ENCODE measurements at regions not wholly inside any gene's neighbourhood (a gene's known extent, or its start where the extent isn't known, plus 50 kb on each side); places are given as distances from the start of the nearest gene placed in this dataset.

GRCh38 chr12:126663304-126664094 is 1598.3 kb downstream of the AACS start:
- peak; percentile 53 for TF ChIP-seq CTCF (IDR thresholded peaks at IDR 0.05; ENCODE audit: low read depth, low read length)
- no peak for TF ChIP-seq POLR2A (IDR thresholded peaks at IDR 0.05; ENCODE audit: extremely low read depth, insufficient read length)
- TF ChIP-seq MYC (IDR thresholded peaks at IDR 0.05; ENCODE audit: low read depth, low read length): no peak
- TF ChIP-seq, protein P1, sequence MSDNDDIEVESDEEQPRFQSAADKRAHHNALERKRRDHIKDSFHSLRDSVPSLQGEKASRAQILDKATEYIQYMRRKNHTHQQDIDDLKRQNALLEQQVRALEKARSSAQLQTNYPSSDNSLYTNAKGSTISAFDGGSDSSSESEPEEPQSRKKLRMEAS (IDR thresholded peaks at IDR 0.05; ENCODE audit: low read depth, low read length): no peak
